Activated CD4-positive, alpha-beta T cell treated with anti-CD3 and anti-CD28 coated beads, Interleukin-2, amount 10 ng/mL, durations not matched to agents 7 days and 5 days (primary cell): ENCODE measurements at regions not wholly inside any gene's neighbourhood (a gene's known extent, or its start where the extent isn't known, plus 50 kb on each side); places are given as distances from the start of the nearest gene placed in this dataset.
"Not testable (repeated sequence)": the region's sequence is repeated elsewhere in the genome, so short reads cannot be mapped to it uniquely, and the experiment has no call there.

Source experiments
- CTCF ChIA-PET: fragments of 350-600 bp; sonication (Branson Sonifier 250); formaldehyde crosslinking; loops from one replicate; lab custom pipeline; 2021; ENCODE audit warnings: antibody characterized with exemption; lab: Charles Lee
- POLR2A ChIA-PET: fragments of 350-600 bp; sonication (Branson Sonifier 250); formaldehyde crosslinking; loops from one replicate; lab custom pipeline; 2021; ENCODE audit warnings: antibody characterized with exemption; lab: Charles Lee
- DNase-seq: peaks from one replicate; pipeline ENCODE4 v3.0.0-alpha.2; 2020
- H3K27ac Mint-ChIP-seq: one replicate; pipeline ENCODE4 v1.8.0; 2021; ENCODE audit warnings: mild to moderate bottlenecking, moderate library complexity, mixed read lengths
- H3K27me3 Mint-ChIP-seq: one replicate; pipeline ENCODE4 v1.8.0; 2021; ENCODE audit warnings: mixed read lengths
- H3K36me3 Mint-ChIP-seq: one replicate; pipeline ENCODE4 v1.8.0; 2021; ENCODE audit warnings: low read depth, mixed read lengths
- H3K4me1 Mint-ChIP-seq: one replicate; pipeline ENCODE4 v1.8.0; 2021; ENCODE audit warnings: mixed read lengths
- H3K4me3 Mint-ChIP-seq: one replicate; pipeline ENCODE4 v1.8.0; 2021; ENCODE audit warnings: mild to moderate bottlenecking, moderate library complexity, mixed read lengths
- H3K9me3 Mint-ChIP-seq: one replicate; pipeline ENCODE4 v1.8.0; 2021; ENCODE audit warnings: mixed read lengths

DNA sequence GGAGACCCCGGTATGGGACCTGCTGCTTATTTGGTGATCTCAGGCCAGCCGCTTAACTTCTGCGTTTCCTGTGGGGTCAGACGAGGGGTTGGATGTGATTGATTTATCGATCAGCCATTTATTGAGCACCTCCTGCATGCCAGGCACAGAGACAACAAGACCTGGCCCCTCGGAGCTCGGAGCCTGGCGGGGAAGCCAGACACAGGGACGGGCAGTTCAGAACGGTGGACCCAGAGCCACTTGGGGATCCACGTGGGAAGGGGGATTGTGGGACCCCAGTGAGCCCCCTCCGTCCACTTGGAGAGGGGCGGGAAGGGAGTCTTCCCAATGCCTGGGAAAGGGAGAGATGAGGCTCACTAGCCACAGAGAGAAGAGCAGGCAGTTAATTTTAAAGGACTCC is 84.7 kb upstream of the CIBAR2 start:
- H3K4me1 Mint-ChIP-seq, result no peaks in the 10 kb centered on the region
- ChIA-PET CTCF (no interaction called here), POLR2A (no interaction called here)
- H3K9me3 Mint-ChIP-seq, result no peaks in the 10 kb centered on the region
- no peaks in the 10 kb centered on the region for H3K27me3 Mint-ChIP-seq
- no peaks in the 10 kb centered on the region for H3K36me3 Mint-ChIP-seq
- H3K4me3 Mint-ChIP-seq, result no peak overlapping the region
- no peak overlapping the region for H3K27ac Mint-ChIP-seq
- no peak for DNase-seq

- no peak overlapping the region for H3K27ac Mint-ChIP-seq
- H3K9me3 Mint-ChIP-seq, result no peaks in the 10 kb centered on the region
- no peaks in the 10 kb centered on the region for H3K36me3 Mint-ChIP-seq
- ChIA-PET CTCF (no interaction called here), POLR2A (no interaction called here)
- H3K4me1 Mint-ChIP-seq, result no peaks in the 10 kb centered on the region
- no peak overlapping the region for H3K4me3 Mint-ChIP-seq
- H3K27me3 Mint-ChIP-seq, result no peaks in the 10 kb centered on the region
- DNase-seq, result no peak
These were observed 85.6 kb upstream of the CIBAR2 start for GRCh38 chr16:85197611-85198566.

DNA sequence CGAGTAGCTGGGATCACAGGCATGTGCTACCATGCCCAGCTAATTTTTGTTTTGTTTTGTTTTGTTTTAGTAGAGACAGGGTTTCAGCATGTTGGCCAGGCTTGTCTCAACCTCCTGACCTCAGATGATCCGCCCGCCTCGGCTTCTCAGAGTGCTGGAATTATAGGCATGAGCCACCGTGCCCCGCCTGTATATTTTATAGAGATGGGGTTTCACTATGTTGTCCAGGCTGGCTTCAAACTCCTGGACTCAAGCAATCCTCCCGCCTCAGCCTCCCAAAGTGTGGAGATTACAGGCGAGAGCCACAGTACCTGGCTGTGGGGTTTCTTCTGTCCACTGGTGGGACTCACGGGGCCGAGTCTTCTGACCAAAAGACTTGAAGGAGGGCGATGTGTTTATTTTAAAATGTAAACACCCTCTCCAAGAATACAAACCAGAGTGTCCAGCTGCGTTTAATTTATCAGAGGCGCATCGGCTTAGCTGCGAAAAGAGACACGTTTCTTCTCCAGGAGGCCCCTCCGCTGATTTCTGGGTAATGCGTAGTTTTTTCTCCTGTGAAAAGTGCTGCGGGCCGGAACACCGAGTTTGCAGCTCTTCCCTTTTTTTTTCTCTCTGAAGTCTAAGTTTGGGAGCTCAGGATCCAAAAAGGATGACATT is 86.9 kb upstream of the CIBAR2 start:
- DNase-seq, result no peak
- no peaks in the 10 kb centered on the region for H3K27me3 Mint-ChIP-seq
- H3K4me3 Mint-ChIP-seq, result no peak overlapping the region
- POLR2A ChIA-PET, result no interaction called here
- H3K4me1 Mint-ChIP-seq, result no peaks in the 10 kb centered on the region
- H3K27ac Mint-ChIP-seq, result no peak overlapping the region
- no peaks in the 10 kb centered on the region for H3K9me3 Mint-ChIP-seq
- no peaks in the 10 kb centered on the region for H3K36me3 Mint-ChIP-seq
- CTCF ChIA-PET, result interaction anchor here (0.7 kb wide), 1 partner anchor 682 kb away, joined by 4 read pairs; no protein-coding TSS in a partner anchor

DNA sequence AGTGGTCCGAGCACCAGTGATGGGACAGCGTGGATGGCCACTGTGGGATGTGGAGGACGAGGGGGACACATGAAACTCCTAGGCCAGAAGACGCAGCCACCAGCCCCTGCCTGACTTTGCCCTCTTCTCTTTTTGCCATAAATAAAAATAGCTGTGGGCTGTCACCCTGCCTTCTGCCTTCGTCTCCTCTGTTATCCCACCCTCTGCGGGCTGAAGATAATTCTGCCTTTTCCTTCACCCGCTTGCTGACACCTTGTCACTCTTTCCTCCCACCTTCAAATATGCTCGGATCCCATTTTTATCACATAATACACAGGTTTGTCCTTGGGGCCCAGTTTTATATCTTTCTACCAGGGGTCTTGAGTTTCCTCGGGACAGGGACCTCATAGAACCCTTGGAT is 87.6 kb upstream of the CIBAR2 start:
- ChIA-PET CTCF (interaction anchor here (1.3 kb wide), 1 partner anchor 46 kb away, joined by 3 read pairs; no protein-coding TSS in a partner anchor), POLR2A (no interaction called here)
- no peaks in the 10 kb centered on the region for H3K9me3 Mint-ChIP-seq
- H3K36me3 Mint-ChIP-seq, result no peaks in the 10 kb centered on the region
- no peak for DNase-seq
- H3K27me3 Mint-ChIP-seq, result no peaks in the 10 kb centered on the region
- no peaks in the 10 kb centered on the region for H3K4me1 Mint-ChIP-seq
- H3K4me3 Mint-ChIP-seq, result no peak overlapping the region
- H3K27ac Mint-ChIP-seq, result no peak overlapping the region

GRCh38 chr16:85200471-85201278 is 88.4 kb upstream of the CIBAR2 start:
- no peak for DNase-seq
- no peak overlapping the region for H3K27ac Mint-ChIP-seq
- no peaks in the 10 kb centered on the region for H3K4me1 Mint-ChIP-seq
- no peaks in the 10 kb centered on the region for H3K27me3 Mint-ChIP-seq
- CTCF ChIA-PET, result interaction anchor here (1.3 kb wide), 1 partner anchor 45 kb away, joined by 3 read pairs; no protein-coding TSS in a partner anchor
- no peak overlapping the region for H3K4me3 Mint-ChIP-seq
- H3K36me3 Mint-ChIP-seq, result no peaks in the 10 kb centered on the region
- H3K9me3 Mint-ChIP-seq, result no peaks in the 10 kb centered on the region
- POLR2A ChIA-PET, result no interaction called here

- no peaks in the 10 kb centered on the region for H3K4me1 Mint-ChIP-seq
- ChIA-PET POLR2A (no interaction called here), CTCF (interaction anchor here (0.6 kb wide), 2 partner anchors 39 to 347 kb away, joined by 3 read pairs; no protein-coding TSS in a partner anchor)
These were observed 89.3 kb upstream of the CIBAR2 start for GRCh38 chr16:85201574-85201973.

DNA sequence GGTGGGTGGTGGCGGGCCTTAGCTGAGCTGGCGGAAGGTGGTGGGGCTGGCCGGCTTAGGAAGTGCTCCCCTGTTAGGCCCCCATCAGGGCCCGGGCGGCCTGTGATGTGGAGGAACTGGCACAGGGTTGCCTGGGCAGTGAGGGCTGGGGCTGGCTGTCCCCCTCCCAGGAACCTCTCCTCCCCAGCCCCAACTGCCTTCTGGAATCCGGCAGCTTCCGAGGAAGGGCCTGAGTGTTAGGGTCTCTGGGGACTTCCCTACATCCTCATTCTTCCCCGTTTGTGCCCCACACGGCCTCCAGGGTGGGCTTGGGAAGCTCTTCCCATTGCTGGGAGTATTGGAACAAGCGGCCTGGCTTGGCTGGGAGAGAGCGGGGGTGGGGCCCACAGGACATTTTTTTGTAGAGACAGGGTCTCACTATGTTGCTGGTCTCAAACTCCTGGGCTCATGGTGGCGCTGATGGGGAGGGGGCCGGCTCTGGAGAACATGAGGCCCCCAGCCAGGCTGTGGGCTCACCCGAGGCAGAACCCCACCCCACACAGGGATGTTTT is 89.9 kb upstream of the CIBAR2 start:
- no peaks in the 10 kb centered on the region for H3K27me3 Mint-ChIP-seq
- H3K9me3 Mint-ChIP-seq, result no peaks in the 10 kb centered on the region
- CTCF ChIA-PET, result interaction anchor here (0.6 kb wide), 2 partner anchors 40 to 347 kb away, joined by 3 read pairs; no protein-coding TSS in a partner anchor
- no peak overlapping the region for H3K27ac Mint-ChIP-seq
- no peaks in the 10 kb centered on the region for H3K4me1 Mint-ChIP-seq
- H3K36me3 Mint-ChIP-seq, result no peaks in the 10 kb centered on the region
- POLR2A ChIA-PET, result no interaction called here
- no peak for DNase-seq
- no peak overlapping the region for H3K4me3 Mint-ChIP-seq

More at GRCh38 chr16:85201574-85201973, 89.3 kb upstream of the CIBAR2 start:
- H3K27me3 Mint-ChIP-seq, result no peaks in the 10 kb centered on the region
- no peaks in the 10 kb centered on the region for H3K36me3 Mint-ChIP-seq
- H3K9me3 Mint-ChIP-seq, result no peaks in the 10 kb centered on the region
- no peak overlapping the region for H3K27ac Mint-ChIP-seq
- DNase-seq, result no peak
- H3K4me3 Mint-ChIP-seq, result no peak overlapping the region

DNA sequence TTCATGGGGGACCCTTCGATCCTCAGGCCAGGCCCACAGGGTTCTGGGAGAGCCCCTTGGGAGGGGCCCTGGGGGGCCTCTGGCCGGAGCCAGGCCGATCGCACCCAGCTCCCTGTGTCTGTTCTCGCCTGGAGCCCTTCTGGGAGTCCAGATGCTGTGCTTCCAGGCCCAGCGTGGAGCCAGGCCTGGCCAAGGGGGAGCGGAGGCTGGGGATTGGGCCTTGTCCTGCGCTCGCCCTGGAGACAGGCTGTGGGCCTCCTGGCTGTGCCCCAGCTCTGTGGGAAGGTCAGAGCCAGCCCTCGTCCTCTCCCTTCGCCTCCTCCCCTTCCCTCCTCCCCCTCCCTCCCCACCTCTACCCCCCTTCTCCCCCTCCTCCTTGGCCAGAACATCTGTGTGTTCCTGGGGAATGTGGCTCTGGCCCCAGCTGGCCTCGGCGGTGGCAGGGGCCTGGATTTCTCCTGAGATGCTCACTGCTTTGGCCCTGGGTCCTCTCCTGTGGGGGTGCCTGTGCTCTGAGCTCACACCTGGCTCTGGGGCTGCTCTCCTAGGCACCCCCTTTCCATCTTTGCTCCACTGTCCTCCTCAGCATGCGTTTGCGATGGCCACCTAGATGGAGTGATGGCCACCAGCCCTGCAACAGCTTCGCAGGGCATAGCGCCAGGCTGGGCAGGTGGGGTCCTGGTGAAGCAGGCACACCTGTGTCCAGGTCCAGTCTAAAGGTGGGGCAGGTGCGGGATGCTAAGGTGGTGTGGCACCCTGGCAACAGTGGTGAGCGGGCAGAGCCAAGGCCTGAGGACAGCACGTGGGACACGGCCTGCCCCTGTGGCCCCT is 90.6 kb upstream of the CIBAR2 start:
- H3K27me3 Mint-ChIP-seq, result no peaks in the 10 kb centered on the region
- H3K4me3 Mint-ChIP-seq, result no peak overlapping the region
- no peak overlapping the region for H3K27ac Mint-ChIP-seq
- CTCF ChIA-PET, result no interaction called here
- DNase-seq, result no peak
- H3K4me1 Mint-ChIP-seq, result no peaks in the 10 kb centered on the region
- no peaks in the 10 kb centered on the region for H3K36me3 Mint-ChIP-seq
- POLR2A ChIA-PET, result no interaction called here
- no peaks in the 10 kb centered on the region for H3K9me3 Mint-ChIP-seq

DNA sequence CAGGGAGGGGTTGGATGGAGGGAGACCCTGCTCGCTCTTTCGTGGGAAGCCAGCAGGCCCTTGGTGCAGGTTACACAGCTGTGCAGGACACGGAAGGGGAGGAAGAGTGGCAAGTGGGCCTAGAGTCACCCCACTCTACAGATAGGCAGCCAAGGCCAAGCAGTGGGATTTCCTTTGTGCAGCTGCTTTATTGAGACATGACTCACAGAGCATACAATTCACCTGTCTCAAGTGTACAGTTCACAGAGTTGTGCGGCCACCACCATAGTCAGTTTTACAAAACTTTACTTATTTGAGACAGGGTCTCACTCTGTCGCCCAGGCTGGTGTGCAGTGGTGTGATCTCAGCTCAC is 91.2 kb upstream of the CIBAR2 start:
- H3K36me3 Mint-ChIP-seq, result no peaks in the 10 kb centered on the region
- CTCF ChIA-PET, result interaction anchor here (0.6 kb wide), 1 partner anchor 9 kb away, joined by 3 read pairs; no protein-coding TSS in a partner anchor
- H3K4me3 Mint-ChIP-seq, result no peak overlapping the region
- POLR2A ChIA-PET, result no interaction called here
- H3K27ac Mint-ChIP-seq, result no peak overlapping the region
- H3K9me3 Mint-ChIP-seq, result no peaks in the 10 kb centered on the region
- DNase-seq, result no peak
- no peaks in the 10 kb centered on the region for H3K4me1 Mint-ChIP-seq
- no peaks in the 10 kb centered on the region for H3K27me3 Mint-ChIP-seq

GRCh38 chr16:85204242-85205010 is 92.2 kb upstream of the CIBAR2 start:
- Mint-ChIP-seq H3K36me3 (no peaks in the 10 kb centered on the region), H3K4me1 (no peaks in the 10 kb centered on the region), H3K27ac (no peak overlapping the region), H3K9me3 (no peaks in the 10 kb centered on the region), H3K4me3 (no peak overlapping the region), H3K27me3 (no peaks in the 10 kb centered on the region)
- ChIA-PET CTCF (interaction anchor here (0.6 kb wide), 1 partner anchor 8 kb away, joined by 3 read pairs; no protein-coding TSS in a partner anchor), POLR2A (no interaction called here)
- no peak for DNase-seq

GRCh38 chr16:85205257-85205656 is 93.0 kb upstream of the CIBAR2 start:
- POLR2A ChIA-PET, H3K27me3 Mint-ChIP-seq, H3K9me3 Mint-ChIP-seq, DNase-seq, CTCF ChIA-PET, H3K27ac Mint-ChIP-seq, H3K4me1 Mint-ChIP-seq, H3K36me3 Mint-ChIP-seq, H3K4me3 Mint-ChIP-seq: not testable (repeated sequence)
